ENCODE measurements at regions not wholly inside any gene's neighbourhood (a gene's known extent, or its start where the extent isn't known, plus 50 kb on each side); places are given as distances from the start of the nearest gene placed in this dataset.

DNA sequence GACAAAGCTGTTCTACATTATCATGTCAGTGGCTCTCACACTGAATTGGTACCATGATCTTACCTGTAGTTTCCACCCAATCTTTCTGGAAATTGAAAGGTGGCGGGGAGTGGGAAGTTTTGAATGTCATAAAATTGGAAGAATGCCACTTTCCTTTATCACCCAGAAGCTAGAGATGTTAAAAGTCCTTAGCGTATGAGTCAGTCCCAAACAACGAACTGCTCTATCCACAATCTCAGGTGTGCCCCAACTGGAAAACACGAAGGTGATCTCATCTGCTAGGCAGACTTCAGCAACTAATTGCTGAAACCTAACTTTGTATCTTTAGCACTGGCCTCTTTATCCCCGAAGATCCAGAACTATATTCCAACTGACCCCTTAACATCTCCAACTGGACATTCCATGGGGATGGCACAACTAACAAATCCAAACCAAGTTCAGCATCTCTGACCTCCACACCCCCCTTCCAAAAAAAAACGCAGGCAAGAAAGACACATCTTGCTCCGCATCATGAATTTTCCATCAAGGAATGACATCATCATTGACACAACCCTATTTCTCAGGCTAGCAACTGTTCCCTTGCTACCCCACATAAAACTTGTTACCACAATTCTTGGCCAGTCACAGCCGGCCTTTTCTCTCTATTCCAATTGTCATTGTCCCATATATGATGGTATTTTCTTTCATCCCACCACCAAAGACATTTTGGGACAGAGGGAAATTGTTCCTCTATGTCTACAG, 175.4 kb downstream of the KLF12 start:
- H3K9me3 ChIP-seq (ENCODE audit: control insufficient read depth, low read length), result no peaks in the 10 kb centered on the region
- H3K79me2 ChIP-seq, result no peaks in the 10 kb centered on the region
- no peak overlapping the region for H3K4me2 ChIP-seq (ENCODE audit: low read length)
- H3K4me3 ChIP-seq (ENCODE audit: low read depth, low read length), result no peak overlapping the region
- H2AFZ ChIP-seq, result no peak overlapping the region
- no peak overlapping the region for H3K9ac ChIP-seq
- H3K4me1 ChIP-seq, result no peaks in the 10 kb centered on the region
- H3K36me3 ChIP-seq (ENCODE audit: control insufficient read depth, insufficient read depth, low read length), result no peaks in the 10 kb centered on the region
- H3K27ac ChIP-seq, result no peak overlapping the region
- H3K27me3 ChIP-seq (ENCODE audit: control insufficient read depth, insufficient read depth, low read length), result peaks cover 3% of the 10 kb centered on the region
- no peak for TF ChIP-seq CTCF (IDR thresholded peaks at IDR 0.05)

DNA sequence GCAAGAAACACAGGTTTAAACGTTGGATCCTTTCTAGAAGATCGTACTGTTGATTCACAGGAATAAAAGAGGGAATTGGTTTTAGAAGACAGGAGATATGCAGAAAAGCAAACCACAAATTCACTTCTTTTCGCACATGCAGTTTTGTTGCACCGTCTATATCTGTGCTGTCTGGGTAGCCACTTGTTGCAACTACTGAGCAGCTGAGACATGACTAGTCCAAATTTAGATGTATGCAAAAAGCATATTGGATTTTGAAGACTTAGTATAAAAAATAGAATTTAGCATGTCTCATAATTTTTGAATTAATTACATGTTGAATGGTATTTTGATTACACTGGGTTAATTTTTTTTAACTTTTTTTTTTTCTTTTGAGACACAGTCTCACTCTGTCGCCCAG, 176.3 kb downstream of the KLF12 start:
- Histone ChIP-seq H3K4me1 (no peaks in the 10 kb centered on the region), H3K79me2 (no peaks in the 10 kb centered on the region), H3K4me3 (ENCODE audit: low read depth, low read length) (no peak overlapping the region), H2AFZ (no peak overlapping the region), H3K27me3 (ENCODE audit: control insufficient read depth, insufficient read depth, low read length) (peaks cover 3% of the 10 kb centered on the region), H3K27ac (no peak overlapping the region), H3K36me3 (ENCODE audit: control insufficient read depth, insufficient read depth, low read length) (no peaks in the 10 kb centered on the region), H3K4me2 (ENCODE audit: low read length) (no peak overlapping the region), H3K9me3 (ENCODE audit: control insufficient read depth, low read length) (no peaks in the 10 kb centered on the region), H3K9ac (no peak overlapping the region)
- TF ChIP-seq CTCF (IDR thresholded peaks at IDR 0.05), result no peak

DNA sequence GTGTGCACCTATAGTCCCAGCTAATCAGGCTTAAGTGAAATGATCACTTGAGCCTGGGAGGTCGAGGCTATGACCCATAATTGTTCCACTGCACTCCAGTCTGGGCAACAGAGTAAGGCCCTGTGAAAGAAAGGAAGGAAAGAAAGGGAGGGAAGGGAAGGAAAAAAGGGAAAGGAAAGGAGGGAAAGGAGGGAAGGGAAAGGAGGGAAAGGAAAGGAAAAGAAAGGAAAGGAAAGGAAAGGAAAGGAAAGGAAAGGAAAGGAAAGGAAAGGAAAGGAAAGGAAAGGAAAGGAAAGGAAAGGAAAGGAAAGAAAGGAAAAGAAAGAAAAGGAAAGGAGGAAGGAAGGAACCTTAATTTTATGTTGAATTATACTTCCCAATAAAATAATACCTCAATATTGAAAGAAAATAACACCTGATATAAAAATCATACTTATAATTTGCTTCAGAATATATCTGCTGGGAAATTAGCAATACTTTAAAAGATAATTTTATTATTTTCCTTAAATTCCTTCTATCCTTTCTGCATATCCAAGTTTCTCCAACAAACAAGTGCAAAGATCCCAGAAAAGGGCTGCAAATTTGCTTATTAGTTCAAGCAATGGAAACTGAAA, 177.3 kb downstream of the KLF12 start:
- H3K4me2 ChIP-seq (ENCODE audit: low read length), result no peak overlapping the region
- H3K9ac ChIP-seq, result no peak overlapping the region
- no peak overlapping the region for H2AFZ ChIP-seq
- H3K9me3 ChIP-seq (ENCODE audit: control insufficient read depth, low read length), result no peaks in the 10 kb centered on the region
- H3K4me1 ChIP-seq, result no peaks in the 10 kb centered on the region
- H3K36me3 ChIP-seq (ENCODE audit: control insufficient read depth, insufficient read depth, low read length), result no peaks in the 10 kb centered on the region
- no peak overlapping the region for H3K4me3 ChIP-seq (ENCODE audit: low read depth, low read length)
- no peak for TF ChIP-seq CTCF (IDR thresholded peaks at IDR 0.05)
- H3K27me3 ChIP-seq (ENCODE audit: control insufficient read depth, insufficient read depth, low read length), result peaks cover 3% of the 10 kb centered on the region
- H3K27ac ChIP-seq, result no peak overlapping the region
- no peaks in the 10 kb centered on the region for H3K79me2 ChIP-seq

GRCh38 chr13:73955977-73956500, 178.2 kb downstream of the KLF12 start:
- Histone ChIP-seq H3K4me2 (ENCODE audit: low read length) (no peak overlapping the region), H3K9ac (no peak overlapping the region), H3K4me1 (no peaks in the 10 kb centered on the region), H3K9me3 (ENCODE audit: control insufficient read depth, low read length) (no peaks in the 10 kb centered on the region), H3K27ac (no peak overlapping the region), H3K27me3 (ENCODE audit: control insufficient read depth, insufficient read depth, low read length) (no peaks in the 10 kb centered on the region), H2AFZ (no peak overlapping the region), H3K36me3 (ENCODE audit: control insufficient read depth, insufficient read depth, low read length) (no peaks in the 10 kb centered on the region), H3K79me2 (no peaks in the 10 kb centered on the region), H3K4me3 (ENCODE audit: low read depth, low read length) (no peak overlapping the region)
- TF ChIP-seq CTCF (IDR thresholded peaks at IDR 0.05), result no peak
